ENCODE measurements at regions not wholly inside any gene's neighbourhood (a gene's known extent, or its start where the extent isn't known, plus 50 kb on each side); places are given as distances from the start of the nearest gene placed in this dataset.

DNA sequence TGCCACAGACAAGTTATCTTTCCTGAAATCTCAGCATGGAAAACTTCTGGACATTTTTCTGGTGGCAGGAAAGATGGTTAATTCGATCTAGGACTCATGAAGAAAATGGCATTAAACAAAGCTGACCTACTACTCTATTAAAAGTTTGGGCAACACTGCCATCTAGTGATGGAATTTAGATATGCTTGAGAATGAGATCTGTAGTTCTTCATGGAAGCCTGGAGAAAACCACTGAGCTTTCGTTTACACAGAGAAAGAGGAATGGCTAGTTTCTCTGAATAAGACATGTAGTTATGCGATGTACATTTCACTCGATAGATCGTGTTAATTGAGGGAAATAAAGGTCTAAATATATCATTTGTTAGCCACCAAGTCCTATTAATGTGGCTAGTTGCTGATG is 51.7 kb upstream of the CHRDL1 start:
- no peak overlapping the region for H3K4me3 ChIP-seq (ENCODE audit: low read length)
- no peaks in the 10 kb centered on the region for H3K9me2 ChIP-seq (ENCODE audit: insufficient read depth, low read length)
- H3K36me3 ChIP-seq (ENCODE audit: insufficient read depth, low read length), result no peaks in the 10 kb centered on the region
- H3K9me3 ChIP-seq (ENCODE audit: low read length), result no peaks in the 10 kb centered on the region
- TF ChIP-seq EZH2 (IDR thresholded peaks at IDR 0.05; ENCODE audit: borderline replicate concordance, insufficient read depth, low read length, poor library complexity, severe bottlenecking) (no peak), MXI1 (conservative IDR thresholded peaks at IDR 0.05; ENCODE audit: poor library complexity, severe bottlenecking) (no peak), SMC3 (conservative IDR thresholded peaks at IDR 0.05; ENCODE audit: poor library complexity) (peak; percentile 85), TAF1 (IDR thresholded peaks at IDR 0.05; ENCODE audit: low read depth) (no peak), RAD21 (conservative IDR thresholded peaks at IDR 0.05) (peak; percentile 80), POLR2AphosphoS5 (IDR thresholded peaks at IDR 0.05) (no peak), EP300 (conservative IDR thresholded peaks at IDR 0.05; ENCODE audit: poor library complexity, severe bottlenecking) (no peak)
- TF ChIP-seq, protein P1, sequence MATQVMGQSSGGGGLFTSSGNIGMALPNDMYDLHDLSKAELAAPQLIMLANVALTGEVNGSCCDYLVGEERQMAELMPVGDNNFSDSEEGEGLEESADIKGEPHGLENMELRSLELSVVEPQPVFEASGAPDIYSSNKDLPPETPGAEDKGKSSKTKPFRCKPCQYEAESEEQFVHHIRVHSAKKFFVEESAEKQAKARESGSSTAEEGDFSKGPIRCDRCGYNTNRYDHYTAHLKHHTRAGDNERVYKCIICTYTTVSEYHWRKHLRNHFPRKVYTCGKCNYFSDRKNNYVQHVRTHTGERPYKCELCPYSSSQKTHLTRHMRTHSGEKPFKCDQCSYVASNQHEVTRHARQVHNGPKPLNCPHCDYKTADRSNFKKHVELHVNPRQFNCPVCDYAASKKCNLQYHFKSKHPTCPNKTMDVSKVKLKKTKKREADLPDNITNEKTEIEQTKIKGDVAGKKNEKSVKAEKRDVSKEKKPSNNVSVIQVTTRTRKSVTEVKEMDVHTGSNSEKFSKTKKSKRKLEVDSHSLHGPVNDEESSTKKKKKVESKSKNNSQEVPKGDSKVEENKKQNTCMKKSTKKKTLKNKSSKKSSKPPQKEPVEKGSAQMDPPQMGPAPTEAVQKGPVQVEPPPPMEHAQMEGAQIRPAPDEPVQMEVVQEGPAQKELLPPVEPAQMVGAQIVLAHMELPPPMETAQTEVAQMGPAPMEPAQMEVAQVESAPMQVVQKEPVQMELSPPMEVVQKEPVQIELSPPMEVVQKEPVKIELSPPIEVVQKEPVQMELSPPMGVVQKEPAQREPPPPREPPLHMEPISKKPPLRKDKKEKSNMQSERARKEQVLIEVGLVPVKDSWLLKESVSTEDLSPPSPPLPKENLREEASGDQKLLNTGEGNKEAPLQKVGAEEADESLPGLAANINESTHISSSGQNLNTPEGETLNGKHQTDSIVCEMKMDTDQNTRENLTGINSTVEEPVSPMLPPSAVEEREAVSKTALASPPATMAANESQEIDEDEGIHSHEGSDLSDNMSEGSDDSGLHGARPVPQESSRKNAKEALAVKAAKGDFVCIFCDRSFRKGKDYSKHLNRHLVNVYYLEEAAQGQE (IDR thresholded peaks at IDR 0.05; ENCODE audit: borderline replicate concordance), result no peak
- TF ChIP-seq, protein P2, sequence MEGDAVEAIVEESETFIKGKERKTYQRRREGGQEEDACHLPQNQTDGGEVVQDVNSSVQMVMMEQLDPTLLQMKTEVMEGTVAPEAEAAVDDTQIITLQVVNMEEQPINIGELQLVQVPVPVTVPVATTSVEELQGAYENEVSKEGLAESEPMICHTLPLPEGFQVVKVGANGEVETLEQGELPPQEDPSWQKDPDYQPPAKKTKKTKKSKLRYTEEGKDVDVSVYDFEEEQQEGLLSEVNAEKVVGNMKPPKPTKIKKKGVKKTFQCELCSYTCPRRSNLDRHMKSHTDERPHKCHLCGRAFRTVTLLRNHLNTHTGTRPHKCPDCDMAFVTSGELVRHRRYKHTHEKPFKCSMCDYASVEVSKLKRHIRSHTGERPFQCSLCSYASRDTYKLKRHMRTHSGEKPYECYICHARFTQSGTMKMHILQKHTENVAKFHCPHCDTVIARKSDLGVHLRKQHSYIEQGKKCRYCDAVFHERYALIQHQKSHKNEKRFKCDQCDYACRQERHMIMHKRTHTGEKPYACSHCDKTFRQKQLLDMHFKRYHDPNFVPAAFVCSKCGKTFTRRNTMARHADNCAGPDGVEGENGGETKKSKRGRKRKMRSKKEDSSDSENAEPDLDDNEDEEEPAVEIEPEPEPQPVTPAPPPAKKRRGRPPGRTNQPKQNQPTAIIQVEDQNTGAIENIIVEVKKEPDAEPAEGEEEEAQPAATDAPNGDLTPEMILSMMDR (IDR thresholded peaks at IDR 0.05; ENCODE audit: poor library complexity, severe bottlenecking), result peak; percentile 73
- no peak overlapping the region for H3K27ac ChIP-seq (ENCODE audit: low read length)
- H4K20me1 ChIP-seq (ENCODE audit: insufficient read depth), result no peaks in the 10 kb centered on the region
- no peak overlapping the region for H3K9ac ChIP-seq (ENCODE audit: low read length)
- no peak overlapping the region for H3K4me2 ChIP-seq (ENCODE audit: low read length)
- H2AFZ ChIP-seq (ENCODE audit: low read depth, low read length), result no peak overlapping the region
- no peaks in the 10 kb centered on the region for H3K79me2 ChIP-seq (replicated peaks; ENCODE audit: insufficient read depth, low read length)
- no peaks in the 10 kb centered on the region for H3K27me3 ChIP-seq (ENCODE audit: insufficient read depth, low read depth, low read length)
- H3F3A ChIP-seq (ENCODE audit: insufficient read depth, low read length, poor library complexity, severe bottlenecking), result no peaks in the 10 kb centered on the region

DNA sequence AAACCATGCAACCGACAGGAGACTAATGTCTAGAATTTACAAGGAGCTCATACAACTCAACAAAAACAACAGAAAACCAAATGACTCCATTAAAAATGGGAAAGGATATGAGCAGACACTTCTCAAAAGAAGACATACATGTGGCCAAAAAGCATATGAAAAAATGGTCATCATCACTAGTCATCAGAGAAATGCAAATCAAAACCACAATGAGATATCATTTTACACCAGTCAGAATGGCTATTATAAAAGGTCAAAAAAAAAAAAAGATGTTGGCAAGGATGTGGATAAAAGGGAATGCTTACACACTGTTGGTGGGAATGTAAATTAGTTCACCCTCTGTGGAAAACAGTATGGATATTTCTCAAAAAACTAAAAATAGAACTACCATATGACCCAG is 50.5 kb upstream of the CHRDL1 start:
- H3K9ac ChIP-seq (ENCODE audit: low read length), result no peak overlapping the region
- no peak overlapping the region for H2AFZ ChIP-seq (ENCODE audit: low read depth, low read length)
- no peak overlapping the region for H3K27ac ChIP-seq (ENCODE audit: low read length)
- no peaks in the 10 kb centered on the region for H4K20me1 ChIP-seq (ENCODE audit: insufficient read depth)
- H3F3A ChIP-seq (ENCODE audit: insufficient read depth, low read length, poor library complexity, severe bottlenecking), result no peaks in the 10 kb centered on the region
- H3K9me2 ChIP-seq (ENCODE audit: insufficient read depth, low read length), result no peaks in the 10 kb centered on the region
- H3K4me3 ChIP-seq (ENCODE audit: low read length), result no peak overlapping the region
- TF ChIP-seq EZH2 (IDR thresholded peaks at IDR 0.05; ENCODE audit: borderline replicate concordance, insufficient read depth, low read length, poor library complexity, severe bottlenecking) (no peak), SMC3 (conservative IDR thresholded peaks at IDR 0.05; ENCODE audit: poor library complexity) (no peak), EP300 (conservative IDR thresholded peaks at IDR 0.05; ENCODE audit: poor library complexity, severe bottlenecking) (no peak), RAD21 (conservative IDR thresholded peaks at IDR 0.05) (no peak)
- TF ChIP-seq, protein P2 (IDR thresholded peaks at IDR 0.05; ENCODE audit: poor library complexity, severe bottlenecking), result no peak
- H3K79me2 ChIP-seq (replicated peaks; ENCODE audit: insufficient read depth, low read length), result no peaks in the 10 kb centered on the region
- no peaks in the 10 kb centered on the region for H3K27me3 ChIP-seq (ENCODE audit: insufficient read depth, low read depth, low read length)
- no peak overlapping the region for H3K4me2 ChIP-seq (ENCODE audit: low read length)
- H3K9me3 ChIP-seq (ENCODE audit: low read length), result no peaks in the 10 kb centered on the region
- no peaks in the 10 kb centered on the region for H3K36me3 ChIP-seq (ENCODE audit: insufficient read depth, low read length)

Measured in neural cell (in vitro differentiated cells).